ENCODE measurements at regions not wholly inside any gene's neighbourhood (a gene's known extent, or its start where the extent isn't known, plus 50 kb on each side); places are given as distances from the start of the nearest gene placed in this dataset.

GRCh38 chr1:166353213-166353612 lies 186.4 kb upstream of the FAM78B start:
- no peak overlapping the region for H3K4me3 ChIP-seq (ENCODE audit: low read depth, low read length)
- TF ChIP-seq CTCF (IDR thresholded peaks at IDR 0.05; ENCODE audit: low read depth, low read length, missing control alignments), result no peak
- DNase-seq (ENCODE audit: low read depth), result no peak

- no peak overlapping the region for H3K4me3 ChIP-seq (ENCODE audit: low read depth, low read length)
- no peak for TF ChIP-seq CTCF (IDR thresholded peaks at IDR 0.05; ENCODE audit: low read depth, low read length, missing control alignments)
- no peak for DNase-seq (ENCODE audit: low read depth)
Measured at GRCh38 chr1:166354406-166354805, 187.6 kb upstream of the FAM78B start.

- no peak for TF ChIP-seq CTCF (IDR thresholded peaks at IDR 0.05; ENCODE audit: low read depth, low read length, missing control alignments)
- H3K4me3 ChIP-seq (ENCODE audit: low read depth, low read length), result no peak overlapping the region
- no peak for DNase-seq (ENCODE audit: low read depth)
Measured at GRCh38 chr1:166365081-166365480, 198.3 kb upstream of the FAM78B start.

GRCh38 chr1:166368030-166368429 lies 201.2 kb upstream of the FAM78B start:
- no peak for DNase-seq (ENCODE audit: low read depth)
- no peak overlapping the region for H3K4me3 ChIP-seq (ENCODE audit: low read depth, low read length)
- no peak for TF ChIP-seq CTCF (IDR thresholded peaks at IDR 0.05; ENCODE audit: low read depth, low read length, missing control alignments)

- H3K4me3 ChIP-seq (ENCODE audit: low read depth, low read length), result no peak overlapping the region
- no peak for TF ChIP-seq CTCF (IDR thresholded peaks at IDR 0.05; ENCODE audit: low read depth, low read length, missing control alignments)
- DNase-seq (ENCODE audit: low read depth), result no peak
Measured at GRCh38 chr1:166377896-166378295, 211.1 kb upstream of the FAM78B start.

- no peak overlapping the region for H3K4me3 ChIP-seq (ENCODE audit: low read depth, low read length)
- DNase-seq (ENCODE audit: low read depth), result no peak
- no peak for TF ChIP-seq CTCF (IDR thresholded peaks at IDR 0.05; ENCODE audit: low read depth, low read length, missing control alignments)
Measured at GRCh38 chr1:166378805-166379204, 212.0 kb upstream of the FAM78B start.

- no peak for TF ChIP-seq CTCF (IDR thresholded peaks at IDR 0.05; ENCODE audit: low read depth, low read length, missing control alignments)
- no peak for DNase-seq (ENCODE audit: low read depth)
- H3K4me3 ChIP-seq (ENCODE audit: low read depth, low read length), result no peak overlapping the region
Measured at GRCh38 chr1:166379447-166379846, 212.6 kb upstream of the FAM78B start.

Data from GM12864 (cell line).